GM21515 (cell line): ENCODE measurements at regions not wholly inside any gene's neighbourhood (a gene's known extent, or its start where the extent isn't known, plus 50 kb on each side); places are given as distances from the start of the nearest gene placed in this dataset.

Experiments used
- ATAC-seq: cut with Tn5 transposase; IDR thresholded peaks from one replicate; pipeline ENCODE4 v1.9.1; 2021; ENCODE audit not compliant: unreplicated experiment

- ATAC-seq: no peak
Observed at GRCh38 chr9:7403839-7404487, 395.6 kb downstream of the DMAC1 start.

GRCh38 chr9:7403028-7403389 is 396.6 kb downstream of the DMAC1 start:
- no peak for ATAC-seq

- ATAC-seq: no peak
Observed at GRCh38 chr9:7402334-7403027, 397.1 kb downstream of the DMAC1 start.

- ATAC-seq: no peak
Observed at GRCh38 chr9:7401116-7401515, 398.5 kb downstream of the DMAC1 start.

GRCh38 chr9:7394002-7394774 is 405.4 kb downstream of the DMAC1 start:
- ATAC-seq: no peak

GRCh38 chr9:7392148-7392547 is 407.4 kb downstream of the DMAC1 start:
- no peak for ATAC-seq

GRCh38 chr9:7388755-7389154 is 410.8 kb downstream of the DMAC1 start:
- no peak for ATAC-seq

GRCh38 chr9:7387840-7388239 is 411.7 kb downstream of the DMAC1 start:
- no peak for ATAC-seq

- no peak for ATAC-seq
Observed at GRCh38 chr9:7382304-7382703, 417.3 kb downstream of the DMAC1 start.

- no peak for ATAC-seq
Observed at GRCh38 chr9:7377489-7377888, 422.1 kb downstream of the DMAC1 start.

GRCh38 chr9:7376833-7377232 is 422.7 kb downstream of the DMAC1 start:
- ATAC-seq: no peak

GRCh38 chr9:7376213-7376612 is 423.4 kb downstream of the DMAC1 start:
- ATAC-seq: no peak

GRCh38 chr9:7375013-7375511 is 424.5 kb downstream of the DMAC1 start:
- no peak for ATAC-seq

GRCh38 chr9:7370988-7371387 is 428.6 kb downstream of the DMAC1 start:
- ATAC-seq: no peak

- no peak for ATAC-seq
Observed at GRCh38 chr9:7370381-7370780, 429.2 kb downstream of the DMAC1 start.

- ATAC-seq: no peak
Observed at GRCh38 chr9:7369384-7369821, 430.2 kb downstream of the DMAC1 start.

- ATAC-seq: no peak
Observed at GRCh38 chr9:7368410-7369292, 430.9 kb downstream of the DMAC1 start.

- no peak for ATAC-seq
Observed at GRCh38 chr9:7367726-7368125, 431.9 kb downstream of the DMAC1 start.

- ATAC-seq: no peak
Observed at GRCh38 chr9:7366121-7366520, 433.5 kb downstream of the DMAC1 start.

- ATAC-seq: no peak
Observed at GRCh38 chr9:7363777-7364477, 435.7 kb downstream of the DMAC1 start.
